Esophagus muscularis mucosa (tissue), 4 donors: ENCODE measurements at regions not wholly inside any gene's neighbourhood (a gene's known extent, or its start where the extent isn't known, plus 50 kb on each side); places are given as distances from the start of the nearest gene placed in this dataset.

Experiments
- CTCF ChIP-seq, 3 experiments: fragments of 200-600 bp in 2 of 3; fragments of 450-650 bp in 1 of 3; sonication (generic) in 2 of 3; IDR thresholded peaks; one replicate each; pipeline ENCODE4 v1.5.1; 2017 to 2019; ENCODE audit warnings: antibody characterized with exemption in 3 of 3, mild to moderate bottlenecking in 2 of 3, moderate library complexity in 1 of 3
- EP300 ChIP-seq: sonication (generic); formaldehyde crosslinking; IDR thresholded peaks from one replicate; pipeline ENCODE4 v1.6.1; 2017; ENCODE audit warnings: antibody characterized with exemption
- POLR2A ChIP-seq: fragments of 450-650 bp; IDR thresholded peaks from one replicate; pipeline ENCODE4 v1.6.1; 2017; ENCODE audit warnings: antibody characterized with exemption, moderate library complexity, mild to moderate bottlenecking, low read depth
- POLR2AphosphoS5 ChIP-seq, 2 donors: sonication (generic); formaldehyde crosslinking; IDR thresholded peaks; one replicate each; pipeline ENCODE4 v1.6.1; 2017; ENCODE audit warnings: antibody characterized with exemption in 2 of 2

GRCh38 chr18:67373636-67374035 lies 142.9 kb downstream of the DSEL start:
- TF ChIP-seq EP300 (no peak), CTCF (IDR thresholded peaks at IDR 0.05) (no peak), POLR2AphosphoS5 (IDR thresholded peaks at IDR 0.05) (no peak), POLR2A (no peak)
